GM12892 (cell line): ENCODE measurements at regions not wholly inside any gene's neighbourhood (a gene's known extent, or its start where the extent isn't known, plus 50 kb on each side); places are given as distances from the start of the nearest gene placed in this dataset.

Source experiments
- POLR2A ChIP-seq: IDR thresholded peaks from 2 replicates; pipeline ENCODE4 v1.6.1; 2011; ENCODE audit warnings: low read depth, low read length, control low read depth
- POLR2AphosphoS5 ChIP-seq: IDR thresholded peaks from 2 replicates; pipeline ENCODE4 v1.6.1; 2011; ENCODE audit warnings: low read depth, low read length, control low read depth
- TAF1 ChIP-seq: IDR thresholded peaks from 2 replicates; pipeline ENCODE4 v1.6.1; 2011; ENCODE audit warnings: low read depth, mild to moderate bottlenecking, control low read depth, low read length, borderline replicate concordance

DNA sequence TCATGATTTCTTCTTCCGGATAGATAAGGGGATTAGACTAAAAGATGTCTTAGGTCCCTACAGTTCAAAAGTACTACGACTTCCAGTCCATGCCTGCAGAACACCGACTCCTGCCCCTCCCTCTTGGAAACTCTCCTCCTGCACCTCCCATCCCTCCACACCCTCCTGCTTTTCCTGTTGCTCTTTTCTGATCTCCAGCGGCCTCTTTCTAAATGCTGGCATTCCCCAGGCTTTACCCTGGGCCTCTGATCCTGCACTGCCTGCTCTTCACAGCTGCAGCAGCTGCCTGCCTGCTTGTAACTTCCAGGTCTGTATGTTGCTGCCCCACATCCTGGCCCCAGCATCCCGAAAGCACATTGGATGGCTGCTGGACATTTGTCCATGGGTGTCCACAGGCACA lies 154.2 kb downstream of the KCNJ12 start:
- TF ChIP-seq POLR2AphosphoS5 (no peak), POLR2A (no peak), TAF1 (no peak)
